DND-41 (cell line): ENCODE measurements at regions not wholly inside any gene's neighbourhood (a gene's known extent, or its start where the extent isn't known, plus 50 kb on each side); places are given as distances from the start of the nearest gene placed in this dataset.

Source experiments
- ATAC-seq: fragments of 200-7000 bp; cut with Tn5 transposase; 3 replicates; pipeline ENCODE4 v1.9.1; 2021; ENCODE audit warnings: low read depth; ENCODE audit not compliant: insufficient read depth
- DNase-seq: peaks from one replicate; pipeline ENCODE4 v3.0.0-alpha.2; 2020
- H2AFZ ChIP-seq: 2 replicates; pipeline ENCODE4 v1.6.0; 2012; ENCODE audit warnings: low read depth, low read length
- H3K27ac ChIP-seq: 2 replicates; pipeline ENCODE4 v1.5.1; 2012; ENCODE audit warnings: low read length, inconsistent platforms
- H3K27me3 ChIP-seq: fragments of 200-600 bp; sonication (generic); 2 replicates; pipeline ENCODE4 v1.6.0; 2012; ENCODE audit warnings: low read length, mild to moderate bottlenecking, inconsistent platforms; ENCODE audit not compliant: insufficient read depth, poor library complexity
- H3K36me3 ChIP-seq: 2 replicates; pipeline ENCODE4 v1.5.1; 2012; ENCODE audit warnings: low read length, inconsistent platforms; ENCODE audit not compliant: insufficient read depth
- H3K4me1 ChIP-seq: 2 replicates; pipeline ENCODE4 v1.5.1; 2012; ENCODE audit warnings: mild to moderate bottlenecking, low read length; ENCODE audit not compliant: insufficient read depth
- H3K4me2 ChIP-seq: 2 replicates; pipeline ENCODE4 v1.6.0; 2012; ENCODE audit warnings: mild to moderate bottlenecking, moderate library complexity, low read length, inconsistent platforms; ENCODE audit not compliant: insufficient read depth
- H3K4me3 ChIP-seq, 2 experiments: fragments of 200-600 bp in 1 of 2; shearing (Covaris generic) in 1 of 2; 2 replicates each; pipeline ENCODE4 v1.5.1; 2012 to 2016; ENCODE audit warnings: inconsistent platforms in 2 of 2, low read length in 2 of 2, mild to moderate bottlenecking in 2 of 2, low read depth in 1 of 2, moderate library complexity in 1 of 2
- H3K79me2 ChIP-seq: 2 replicates; pipeline ENCODE4 v1.6.0; 2012; ENCODE audit warnings: low read length, inconsistent platforms; ENCODE audit not compliant: insufficient read depth
- H3K9ac ChIP-seq: 2 replicates; pipeline ENCODE4 v1.6.0; 2012; ENCODE audit warnings: low read depth, mild to moderate bottlenecking, inconsistent platforms, low read length, moderate library complexity
- H3K9me3 ChIP-seq: 2 replicates; pipeline ENCODE4 v1.5.1; 2012; ENCODE audit warnings: low read length, moderate library complexity, mild to moderate bottlenecking, inconsistent platforms; ENCODE audit not compliant: insufficient read depth, severe bottlenecking
- H4K20me1 ChIP-seq: 2 replicates; pipeline ENCODE4 v1.6.0; 2012; ENCODE audit warnings: low read length; ENCODE audit not compliant: insufficient read depth
- CTCF ChIP-seq: IDR thresholded peaks from 2 replicates; pipeline ENCODE4 v1.5.1; 2012; ENCODE audit warnings: borderline replicate concordance, low read length, moderate library complexity, mild to moderate bottlenecking; ENCODE audit not compliant: poor library complexity, severe bottlenecking; ENCODE audit errors: extremely low read depth
- EZH2 ChIP-seq: IDR thresholded peaks from 3 replicates; pipeline ENCODE4 v1.6.1; 2012; ENCODE audit warnings: borderline replicate concordance, low read depth, mild to moderate bottlenecking, moderate library complexity, low read length, inconsistent platforms; ENCODE audit not compliant: severe bottlenecking

- H4K20me1 ChIP-seq: no peaks in the 10 kb centered on the region
- peak; percentile 18 for DNase-seq
- no peak overlapping the region for H3K4me2 ChIP-seq
Measured at GRCh38 chr12:75783093-75783877, 248.3 kb downstream of the PHLDA1 start.

GRCh38 chr12:75782069-75782581 lies 249.5 kb downstream of the PHLDA1 start:
- no peak overlapping the region for H3K9ac ChIP-seq
- H3K36me3 ChIP-seq: no peaks in the 10 kb centered on the region
- no peaks in the 10 kb centered on the region for H3K9me3 ChIP-seq
- DNase-seq (no peak), ATAC-seq (no peak)
- no peak overlapping the region for H3K4me2 ChIP-seq
- no peaks in the 10 kb centered on the region for H4K20me1 ChIP-seq
- H3K27ac ChIP-seq: no peak overlapping the region
- H3K4me3 ChIP-seq: no peak overlapping the region
- no peak for TF ChIP-seq CTCF
- TF ChIP-seq EZH2: no peak
- H3K4me1 ChIP-seq: peaks cover 32% of the 10 kb centered on the region
- no peaks in the 10 kb centered on the region for H3K79me2 ChIP-seq
- no peak overlapping the region for H2AFZ ChIP-seq
- H3K27me3 ChIP-seq: no peaks in the 10 kb centered on the region

More at GRCh38 chr12:75783093-75783877, 248.3 kb downstream of the PHLDA1 start:
- no peaks in the 10 kb centered on the region for H3K9me3 ChIP-seq
- no peaks in the 10 kb centered on the region for H3K27me3 ChIP-seq
- no peaks in the 10 kb centered on the region for H3K36me3 ChIP-seq
- H2AFZ ChIP-seq: peak overlapping the region; percentile 37
- H3K4me3 ChIP-seq: no peak overlapping the region
- no peak for ATAC-seq
- H3K79me2 ChIP-seq: no peaks in the 10 kb centered on the region
- H3K27ac ChIP-seq: peak overlapping the region; percentile 92
- no peak overlapping the region; the same call in 1 of the 2 replicates for H3K9ac ChIP-seq
- no peak for TF ChIP-seq EZH2
- no peak for TF ChIP-seq CTCF
- H3K4me1 ChIP-seq: peaks cover 32% of the 10 kb centered on the region

GRCh38 chr12:75781532-75782046 lies 250.0 kb downstream of the PHLDA1 start:
- no peak overlapping the region for H3K4me2 ChIP-seq
- H3K27ac ChIP-seq: no peak overlapping the region
- DNase-seq (no peak), ATAC-seq (no peak)
- no peak overlapping the region for H3K9ac ChIP-seq
- H4K20me1 ChIP-seq: no peaks in the 10 kb centered on the region
- no peaks in the 10 kb centered on the region for H3K9me3 ChIP-seq
- no peaks in the 10 kb centered on the region for H3K36me3 ChIP-seq
- H3K4me3 ChIP-seq: no peak overlapping the region
- TF ChIP-seq CTCF (no peak), EZH2 (no peak)
- H3K79me2 ChIP-seq: no peaks in the 10 kb centered on the region
- peaks cover 32% of the 10 kb centered on the region for H3K4me1 ChIP-seq
- no peak overlapping the region for H2AFZ ChIP-seq
- H3K27me3 ChIP-seq: no peaks in the 10 kb centered on the region
